Smooth muscle cell (in vitro differentiated cells): ENCODE measurements at regions not wholly inside any gene's neighbourhood (a gene's known extent, or its start where the extent isn't known, plus 50 kb on each side); places are given as distances from the start of the nearest gene placed in this dataset.

Source experiments
- DNase-seq: peaks from one replicate; lab custom pipeline; 2025; ENCODE audit not compliant: unreplicated experiment; lab: John Stamatoyannopoulos, UW
- H2AFZ ChIP-seq: fragments of 200-600 bp; sonication (generic); 2 replicates; pipeline ENCODE4 v1.6.0; 2016; ENCODE audit warnings: antibody characterized with exemption, low read depth, mild to moderate bottlenecking
- H3F3A ChIP-seq: fragments of 200-600 bp; sonication (generic); 2 replicates; pipeline ENCODE4 v1.6.0; 2017; ENCODE audit warnings: antibody characterized with exemption, low read depth
- H3K27ac ChIP-seq: fragments of 200-600 bp; sonication (generic); 2 replicates; pipeline ENCODE4 v1.5.1; 2016; ENCODE audit warnings: low read depth, mild to moderate bottlenecking
- H3K27me3 ChIP-seq: fragments of 200-600 bp; sonication (generic); 2 replicates; pipeline ENCODE4 v1.6.1; 2016; ENCODE audit warnings: low read depth, mild to moderate bottlenecking
- H3K36me3 ChIP-seq: fragments of 200-600 bp; sonication (generic); 2 replicates; pipeline ENCODE4 v1.5.1; 2016; ENCODE audit warnings: low read depth
- H3K4me1 ChIP-seq: fragments of 200-600 bp; sonication (generic); 2 replicates; pipeline ENCODE4 v1.5.1; 2016; ENCODE audit warnings: low read depth
- H3K4me2 ChIP-seq: fragments of 200-600 bp; sonication (generic); 2 replicates; pipeline ENCODE4 v1.6.0; 2016; ENCODE audit warnings: mild to moderate bottlenecking
- H3K4me3 ChIP-seq: fragments of 200-600 bp; sonication (generic); 2 replicates; pipeline ENCODE4 v1.5.1; 2016; ENCODE audit warnings: mild to moderate bottlenecking
- H3K79me2 ChIP-seq: fragments of 200-600 bp; sonication (generic); 2 replicates; pipeline ENCODE4 v1.6.0; 2016; ENCODE audit warnings: low read depth, mild to moderate bottlenecking
- H3K9ac ChIP-seq: fragments of 200-600 bp; sonication (generic); 2 replicates; pipeline ENCODE4 v1.6.0; 2016; ENCODE audit warnings: low read depth
- H3K9me3 ChIP-seq: fragments of 200-600 bp; sonication (generic); replicated peaks from 2 replicates; pipeline ENCODE4 v1.5.1; 2016; ENCODE audit warnings: low read depth
- H4K20me1 ChIP-seq: fragments of 200-600 bp; sonication (generic); 2 replicates; pipeline ENCODE4 v1.6.0; 2016; ENCODE audit warnings: low read depth
- CTCF ChIP-seq: fragments of 200-600 bp; sonication (generic); IDR thresholded peaks from 2 replicates; pipeline ENCODE4 v1.5.1; 2017; ENCODE audit warnings: borderline replicate concordance, mild to moderate bottlenecking, antibody characterized with exemption; ENCODE audit not compliant: insufficient read depth, poor library complexity, severe bottlenecking
- WGBS: methylation state at CpG from one replicate; pipeline ENCODE4 v1.1.7; 2016; ENCODE audit warnings: low lambda C conversion rate; 5-methylcytosine and 5-hydroxymethylcytosine counted together

- no peaks in the 10 kb centered on the region for H3K9me3 ChIP-seq
- no peak overlapping the region for H3K27ac ChIP-seq
- WGBS: 24% methylated on average over 1 of the region's 1 CpG
- no peak overlapping the region for H3K4me2 ChIP-seq
- no peaks in the 10 kb centered on the region for H4K20me1 ChIP-seq
- no peaks in the 10 kb centered on the region for H3K36me3 ChIP-seq
- no peak overlapping the region for H2AFZ ChIP-seq
- TF ChIP-seq CTCF: no peak
- no peak overlapping the region for H3K9ac ChIP-seq
- no peak for DNase-seq
- no peaks in the 10 kb centered on the region for H3F3A ChIP-seq
- H3K4me1 ChIP-seq: no peaks in the 10 kb centered on the region
- no peak overlapping the region for H3K4me3 ChIP-seq
- H3K27me3 ChIP-seq: no peaks in the 10 kb centered on the region
- H3K79me2 ChIP-seq: no peaks in the 10 kb centered on the region
Measured at GRCh38 chr16:63080746-63081145, 1044.5 kb upstream of the CDH8 start.

- Histone ChIP-seq H3K27ac (no peak overlapping the region), H3K79me2 (no peaks in the 10 kb centered on the region), H3K36me3 (no peaks in the 10 kb centered on the region), H3K4me2 (no peak overlapping the region), H3K9ac (no peak overlapping the region), H3K4me1 (no peaks in the 10 kb centered on the region), H3K4me3 (no peak overlapping the region), H3F3A (no peaks in the 10 kb centered on the region), H3K9me3 (no peaks in the 10 kb centered on the region), H4K20me1 (no peaks in the 10 kb centered on the region), H3K27me3 (no peaks in the 10 kb centered on the region), H2AFZ (no peak overlapping the region)
- DNase-seq: no peak
- 79% methylated on average over 4 of the region's 4 CpGs for WGBS
- no peak for TF ChIP-seq CTCF
Measured at GRCh38 chr16:63069047-63069446, 1032.8 kb upstream of the CDH8 start.

GRCh38 chr16:63067141-63067540 is 1030.9 kb upstream of the CDH8 start:
- Histone ChIP-seq H3K36me3 (no peaks in the 10 kb centered on the region), H4K20me1 (no peaks in the 10 kb centered on the region), H3F3A (no peaks in the 10 kb centered on the region), H3K4me2 (no peak overlapping the region), H3K9me3 (no peaks in the 10 kb centered on the region), H3K4me1 (no peaks in the 10 kb centered on the region), H3K27me3 (no peaks in the 10 kb centered on the region), H3K79me2 (no peaks in the 10 kb centered on the region), H3K4me3 (no peak overlapping the region), H3K9ac (no peak overlapping the region), H2AFZ (no peak overlapping the region), H3K27ac (no peak overlapping the region)
- no peak for TF ChIP-seq CTCF
- no peak for DNase-seq

GRCh38 chr16:63066552-63066951 is 1030.3 kb upstream of the CDH8 start:
- Histone ChIP-seq H3K27me3 (no peaks in the 10 kb centered on the region), H3K4me1 (no peaks in the 10 kb centered on the region), H3K4me2 (no peak overlapping the region), H3K36me3 (no peaks in the 10 kb centered on the region), H3K27ac (no peak overlapping the region), H3K79me2 (no peaks in the 10 kb centered on the region), H3K9me3 (no peaks in the 10 kb centered on the region), H3K9ac (no peak overlapping the region), H4K20me1 (no peaks in the 10 kb centered on the region), H3F3A (no peaks in the 10 kb centered on the region), H2AFZ (no peak overlapping the region), H3K4me3 (no peak overlapping the region)
- DNase-seq: no peak
- TF ChIP-seq CTCF: no peak
- WGBS: 80% methylated on average over 3 of the region's 3 CpGs
